ENCODE measurements at regions not wholly inside any gene's neighbourhood (a gene's known extent, or its start where the extent isn't known, plus 50 kb on each side); places are given as distances from the start of the nearest gene placed in this dataset.
"Not testable (repeated sequence)": the region's sequence is repeated elsewhere in the genome, so short reads cannot be mapped to it uniquely, and the experiment has no call there.

- no peak for DNase-seq
These were observed 180.0 kb downstream of the SOX4 start for GRCh38 chr6:21773576-21773968.

DNA sequence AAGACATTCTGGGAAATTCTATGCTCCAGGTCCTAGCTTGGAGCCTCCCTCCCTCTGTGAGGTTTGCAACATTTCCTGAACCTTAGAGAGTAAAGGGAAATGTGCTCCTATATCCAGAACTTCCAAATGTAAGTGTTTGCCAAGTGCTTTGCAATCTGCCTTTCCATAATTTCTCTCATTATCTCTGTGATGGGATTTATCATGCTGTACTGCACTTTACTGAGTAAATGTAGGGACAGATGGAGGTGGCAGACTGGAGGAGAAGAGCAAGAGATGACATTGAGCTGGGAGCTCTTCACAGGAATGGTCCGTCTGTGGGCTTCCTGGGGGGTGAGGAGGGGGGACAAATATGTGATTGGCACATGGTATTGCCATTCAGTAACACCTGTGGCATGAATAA is 184.3 kb downstream of the SOX4 start:
- DNase-seq, result no peak

DNA sequence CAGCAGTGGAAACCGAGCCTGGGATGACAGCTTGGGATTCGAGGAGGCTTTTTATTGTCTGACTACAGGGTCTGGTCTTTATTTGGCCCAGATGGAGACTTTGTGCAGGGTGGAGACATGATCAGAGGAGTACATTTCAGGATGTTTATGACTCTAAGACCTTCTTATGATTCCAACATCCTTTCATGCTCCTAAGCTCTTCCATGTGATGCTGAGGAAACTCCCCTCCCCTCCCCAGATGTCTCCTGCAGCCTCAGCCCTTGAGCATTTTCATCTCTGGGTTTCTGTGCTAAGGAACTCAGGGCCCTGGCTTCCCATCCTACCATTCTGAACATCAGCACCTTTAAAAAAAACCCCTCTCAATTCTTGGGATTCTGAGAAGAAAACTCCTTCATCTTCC is 186.6 kb downstream of the SOX4 start:
- no peak for DNase-seq

GRCh38 chr6:21780679-21781078 is 187.1 kb downstream of the SOX4 start:
- DNase-seq, result no peak

DNA sequence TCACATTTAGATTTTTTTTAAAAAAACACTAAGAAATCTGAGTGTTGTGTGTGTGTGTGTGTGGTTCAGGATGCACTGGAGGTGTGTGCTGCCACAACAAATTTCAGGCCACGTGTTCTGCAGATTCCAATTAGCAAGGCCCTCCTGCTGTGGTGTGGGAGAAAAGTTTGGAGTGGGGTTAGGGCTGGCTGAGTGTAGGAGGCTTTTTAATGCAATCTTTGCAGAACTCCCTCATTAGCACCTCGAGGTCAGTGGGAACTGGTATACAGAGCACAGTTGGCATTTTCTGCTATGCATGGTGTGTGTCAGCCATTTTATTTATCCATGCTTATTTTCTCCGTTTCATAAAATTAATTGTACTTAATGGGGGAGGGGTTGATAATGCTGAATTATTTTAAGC is 187.6 kb downstream of the SOX4 start:
- DNase-seq, result no peak

- no peak for DNase-seq
These were observed 191.6 kb downstream of the SOX4 start for GRCh38 chr6:21785164-21785563.

- no peak for DNase-seq
These were observed 197.5 kb downstream of the SOX4 start for GRCh38 chr6:21791056-21791455.

DNA sequence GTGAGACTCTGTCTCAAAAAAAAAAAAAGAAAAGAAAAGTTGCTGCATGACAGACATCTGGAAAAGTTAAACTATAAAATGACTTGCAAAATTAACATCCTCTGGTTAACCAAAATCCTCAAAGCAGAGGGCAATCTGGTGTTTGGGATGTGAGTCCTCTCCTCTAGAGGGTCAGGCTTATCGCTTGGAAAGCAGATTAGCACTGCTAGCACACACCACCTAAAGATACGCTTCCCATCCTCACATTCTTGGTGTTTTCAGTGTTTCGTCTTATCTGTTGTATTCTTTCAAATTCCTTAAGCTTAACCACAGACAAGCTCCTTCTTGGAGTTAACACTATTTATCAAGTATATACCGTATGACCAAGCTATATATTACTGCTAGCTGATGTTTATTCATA is 198.0 kb downstream of the SOX4 start:
- DNase-seq, result no peak

DNA sequence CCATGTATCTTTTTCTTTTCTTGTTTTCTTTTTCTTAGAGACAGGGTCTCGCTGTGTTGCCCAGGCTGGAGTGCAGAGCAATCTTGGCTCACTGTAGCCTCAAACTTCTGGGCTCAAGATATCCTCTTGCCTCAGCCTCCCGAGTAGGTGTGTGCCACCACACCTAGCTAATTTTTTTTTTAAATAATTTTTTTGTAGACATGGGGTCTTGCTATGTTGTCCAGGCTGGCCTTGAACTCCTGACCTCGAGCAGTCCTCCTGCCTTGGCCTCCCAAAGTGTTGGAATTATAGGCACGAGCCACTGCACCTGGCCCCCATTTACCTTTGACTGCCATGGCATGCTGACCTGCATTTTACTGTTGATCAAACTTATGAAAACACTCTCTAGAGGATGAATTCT is 198.6 kb downstream of the SOX4 start:
- no peak for DNase-seq

DNA sequence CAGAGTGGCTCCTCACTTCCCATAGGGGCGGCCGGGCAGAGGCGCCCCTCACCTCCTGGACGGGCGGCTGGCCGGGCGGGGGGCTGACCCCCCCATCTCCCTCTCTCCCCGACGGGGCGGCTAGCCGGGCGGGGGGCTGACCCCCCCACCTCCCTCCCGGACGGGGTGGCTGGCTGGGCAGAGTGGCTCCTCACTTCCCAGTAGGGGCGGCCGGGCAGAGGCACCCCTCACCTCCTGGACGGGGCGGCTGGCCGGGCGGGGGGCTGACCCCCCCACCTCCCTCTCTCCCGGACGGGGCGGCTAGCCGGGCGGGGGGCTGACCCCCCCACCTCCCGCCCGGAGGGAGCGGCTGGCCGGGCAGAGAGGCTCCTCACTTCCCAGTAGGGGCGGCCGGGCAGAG is 203.4 kb downstream of the SOX4 start:
- DNase-seq, result not testable (repeated sequence)

GRCh38 chr6:21798468-21798867 is 204.9 kb downstream of the SOX4 start:
- DNase-seq, result no peak

- no peak for DNase-seq
These were observed 206.8 kb downstream of the SOX4 start for GRCh38 chr6:21800330-21800729.

DNA sequence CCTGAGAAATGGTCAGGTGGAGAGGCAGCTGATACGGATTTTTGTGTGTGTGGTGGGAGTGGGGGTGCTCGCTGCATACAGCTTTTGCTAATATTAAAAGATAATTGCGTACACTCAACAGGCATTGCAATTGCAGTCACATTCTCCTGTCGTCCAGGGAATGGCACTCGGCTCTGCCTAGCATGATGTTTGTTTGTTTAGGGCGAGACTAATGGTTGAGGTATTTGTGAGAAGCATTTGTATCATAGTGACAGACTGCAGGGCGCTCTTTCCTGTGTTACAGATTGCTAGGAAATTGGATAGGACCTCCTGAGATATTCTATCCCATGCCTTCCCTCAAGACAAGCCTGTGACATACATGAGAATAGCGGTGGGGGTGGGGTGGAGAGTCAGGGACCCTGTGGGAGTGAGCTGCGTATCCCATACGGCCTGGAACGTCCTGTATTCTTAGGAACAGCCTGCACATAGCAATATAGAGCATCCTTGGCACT is 207.4 kb downstream of the SOX4 start:
- DNase-seq, result no peak

- no peak for DNase-seq
These were observed 208.1 kb downstream of the SOX4 start for GRCh38 chr6:21801446-21802174.

- DNase-seq, result no peak
These were observed 208.7 kb downstream of the SOX4 start for GRCh38 chr6:21802175-21802822.

- no peak for DNase-seq
These were observed 211.5 kb downstream of the SOX4 start for GRCh38 chr6:21804941-21805610.

GRCh38 chr6:21807299-21808044 is 213.9 kb downstream of the SOX4 start:
- DNase-seq, result no peak

- no peak for DNase-seq
These were observed 214.5 kb downstream of the SOX4 start for GRCh38 chr6:21808045-21808470.

DNA sequence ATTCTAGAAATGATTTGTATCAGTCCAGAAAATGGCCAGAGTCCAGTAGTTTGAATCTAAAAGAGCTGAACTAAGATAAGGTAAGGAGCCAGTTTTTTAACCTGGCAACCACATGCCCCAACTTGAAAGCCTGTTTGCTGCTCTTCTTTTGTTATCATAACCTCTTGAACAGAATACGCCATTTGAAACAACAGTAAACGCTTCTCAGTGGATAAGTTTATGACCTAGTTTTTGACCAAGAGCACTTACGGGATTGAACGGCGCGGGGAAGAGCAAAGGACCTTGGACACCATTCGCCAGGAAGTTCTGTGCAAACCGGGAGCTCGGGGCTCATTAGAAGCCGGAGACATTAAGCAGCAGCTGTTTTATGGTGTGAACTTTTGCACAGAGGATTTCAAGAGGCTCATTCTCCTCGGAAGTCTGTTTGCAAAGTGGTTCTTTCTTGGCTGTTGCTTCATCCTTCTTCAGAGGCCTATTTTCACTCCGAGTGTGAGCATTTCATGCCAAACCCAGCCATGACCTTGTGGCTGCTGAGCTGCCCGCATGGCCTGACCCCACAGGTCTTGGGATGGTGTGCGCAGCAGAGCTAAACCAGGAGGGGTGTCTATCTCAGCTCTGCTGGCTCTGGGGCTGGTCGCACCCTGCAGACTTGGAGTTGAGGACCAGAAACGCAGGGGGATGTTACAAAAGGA is 215.1 kb downstream of the SOX4 start:
- DNase-seq, result no peak

DNA sequence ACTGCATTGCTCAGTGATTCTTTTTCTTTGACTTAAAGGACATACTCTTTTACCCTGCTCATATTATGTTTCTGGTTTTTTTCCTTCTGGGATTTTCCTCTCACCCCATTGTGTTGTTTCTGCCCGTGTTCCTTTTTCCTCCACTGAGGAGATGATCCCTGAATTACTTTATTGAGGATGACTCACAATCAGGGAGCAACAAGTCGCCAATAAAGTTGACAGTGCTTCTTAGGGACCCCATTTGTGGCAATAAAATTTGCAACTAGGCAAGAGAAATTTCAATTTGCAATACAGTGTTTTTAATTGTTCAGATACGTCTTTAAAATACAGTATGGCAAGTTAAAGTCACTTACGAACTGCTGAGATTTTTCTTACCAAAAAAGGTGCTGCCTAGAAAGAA is 217.9 kb downstream of the SOX4 start:
- DNase-seq, result no peak

GRCh38 chr6:21816231-21816630 is 222.7 kb downstream of the SOX4 start:
- no peak for DNase-seq

DNA sequence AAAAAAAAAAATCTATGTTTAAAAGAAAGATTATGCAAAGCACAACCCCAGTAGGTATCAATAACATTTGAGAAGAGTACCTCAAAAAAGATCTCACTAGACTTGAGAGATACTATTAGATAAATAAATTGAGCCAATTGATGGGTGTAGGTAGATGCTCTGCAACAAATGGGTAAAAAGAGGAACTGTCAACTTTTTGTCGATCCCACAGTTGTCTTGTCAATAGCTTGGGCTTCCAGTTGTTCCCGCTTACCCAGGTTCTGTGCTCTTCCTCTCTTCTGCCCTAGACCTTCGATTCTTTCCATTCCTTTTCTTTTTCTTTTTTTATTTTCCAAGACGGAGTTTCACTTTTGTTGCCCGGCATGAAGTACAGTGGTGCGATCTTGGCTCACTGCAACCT is 226.9 kb downstream of the SOX4 start:
- DNase-seq, result no peak

DNA sequence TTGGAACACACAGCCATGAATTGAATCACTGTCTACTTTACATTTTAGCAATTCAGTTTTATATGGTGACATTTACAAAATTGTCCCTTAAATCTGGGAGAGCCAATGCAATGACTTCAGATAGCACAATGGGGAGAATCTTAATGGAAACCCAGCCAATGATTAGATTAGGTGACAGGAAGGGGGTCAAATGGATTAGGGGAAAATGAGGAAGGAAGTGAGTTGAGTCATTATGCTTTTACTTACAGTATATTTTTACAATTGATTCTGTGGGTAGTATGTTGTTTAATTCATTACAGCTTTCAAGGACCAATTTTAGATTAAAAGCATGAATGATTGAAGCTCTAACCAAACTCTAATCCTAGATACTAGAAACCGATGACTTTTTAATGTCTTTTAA is 229.8 kb downstream of the SOX4 start:
- no peak for DNase-seq
